ENCODE measurements at regions not wholly inside any gene's neighbourhood (a gene's known extent, or its start where the extent isn't known, plus 50 kb on each side); places are given as distances from the start of the nearest gene placed in this dataset.
A peak's percentile ranks its signal among the peaks of the same experiment; 100 is the strongest.

GRCh38 chr12:25827141-25827540 lies 131.3 kb upstream of the RASSF8 start:
- no peak for DNase-seq (ENCODE audit: low spot score)

- DNase-seq (ENCODE audit: low spot score): no peak
These were observed 130.7 kb upstream of the RASSF8 start for GRCh38 chr12:25827747-25828146.

GRCh38 chr12:25828188-25828587 lies 130.3 kb upstream of the RASSF8 start:
- no peak for DNase-seq (ENCODE audit: low spot score)

- peak; percentile 24 for DNase-seq (ENCODE audit: low spot score)
These were observed 129.3 kb upstream of the RASSF8 start for GRCh38 chr12:25829192-25829591.

- no peak for DNase-seq (ENCODE audit: low spot score)
These were observed 128.0 kb upstream of the RASSF8 start for GRCh38 chr12:25830456-25830855.

GRCh38 chr12:25833657-25834056 lies 124.8 kb upstream of the RASSF8 start:
- no peak for DNase-seq (ENCODE audit: low spot score)

GRCh38 chr12:25835385-25835784 lies 123.1 kb upstream of the RASSF8 start:
- no peak for DNase-seq (ENCODE audit: low spot score)

GRCh38 chr12:25838007-25838406 lies 120.5 kb upstream of the RASSF8 start:
- DNase-seq (ENCODE audit: low spot score): no peak

GRCh38 chr12:25839470-25839869 lies 119.0 kb upstream of the RASSF8 start:
- no peak for DNase-seq (ENCODE audit: low spot score)

- DNase-seq (ENCODE audit: low spot score): no peak
These were observed 117.6 kb upstream of the RASSF8 start for GRCh38 chr12:25840678-25841465.

GRCh38 chr12:25842254-25842653 lies 116.2 kb upstream of the RASSF8 start:
- DNase-seq (ENCODE audit: low spot score): no peak

GRCh38 chr12:25843976-25844375 lies 114.5 kb upstream of the RASSF8 start:
- no peak for DNase-seq (ENCODE audit: low spot score)

- DNase-seq (ENCODE audit: low spot score): no peak
These were observed 113.1 kb upstream of the RASSF8 start for GRCh38 chr12:25845415-25845814.

GRCh38 chr12:25852792-25853191 lies 105.7 kb upstream of the RASSF8 start:
- DNase-seq (ENCODE audit: low spot score): no peak

GRCh38 chr12:25853316-25854095 lies 105.0 kb upstream of the RASSF8 start:
- no peak for DNase-seq (ENCODE audit: low spot score)

- no peak for DNase-seq (ENCODE audit: low spot score)
These were observed 103.5 kb upstream of the RASSF8 start for GRCh38 chr12:25854991-25855390.

GRCh38 chr12:25855716-25856115 lies 102.8 kb upstream of the RASSF8 start:
- no peak for DNase-seq (ENCODE audit: low spot score)

GRCh38 chr12:25859976-25860375 lies 98.5 kb upstream of the RASSF8 start:
- no peak for DNase-seq (ENCODE audit: low spot score)

- DNase-seq (ENCODE audit: low spot score): no peak
These were observed 97.3 kb upstream of the RASSF8 start for GRCh38 chr12:25861226-25861625.

- DNase-seq (ENCODE audit: low spot score): no peak
These were observed 93.9 kb upstream of the RASSF8 start for GRCh38 chr12:25864306-25865276.

- no peak for DNase-seq (ENCODE audit: low spot score)
These were observed 91.7 kb upstream of the RASSF8 start for GRCh38 chr12:25866586-25867378.

All from RKO (cell line).